CD4-positive, alpha-beta T cell treated with Interleukin-17A for 4 hours (primary cell): ENCODE measurements at regions not wholly inside any gene's neighbourhood (a gene's known extent, or its start where the extent isn't known, plus 50 kb on each side); places are given as distances from the start of the nearest gene placed in this dataset.

Experiments used
- DNase-seq: peaks from one replicate; pipeline ENCODE4 v3.0.0-alpha.2; 2020; ENCODE audit warnings: mixed read lengths

DNA sequence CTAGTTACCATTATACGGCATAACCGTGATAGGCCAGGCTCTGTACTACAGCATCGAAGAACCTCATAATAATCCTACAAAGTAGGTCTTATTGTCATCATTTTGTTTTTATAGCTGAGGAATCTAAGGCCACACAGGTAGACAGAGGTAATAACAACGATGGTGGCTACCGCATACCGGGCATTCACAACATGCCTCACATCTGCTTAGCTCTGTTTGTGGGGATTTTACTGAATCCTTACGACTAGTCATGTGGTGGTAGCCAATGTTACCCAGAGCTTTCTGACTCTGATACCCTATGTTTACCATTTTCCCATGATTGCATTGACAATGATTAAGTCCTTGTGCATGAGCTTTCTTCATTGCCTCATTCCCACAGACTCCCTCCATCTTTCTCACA, 269.4 kb downstream of the TCF7L2 start:
- DNase-seq, result no peak

DNA sequence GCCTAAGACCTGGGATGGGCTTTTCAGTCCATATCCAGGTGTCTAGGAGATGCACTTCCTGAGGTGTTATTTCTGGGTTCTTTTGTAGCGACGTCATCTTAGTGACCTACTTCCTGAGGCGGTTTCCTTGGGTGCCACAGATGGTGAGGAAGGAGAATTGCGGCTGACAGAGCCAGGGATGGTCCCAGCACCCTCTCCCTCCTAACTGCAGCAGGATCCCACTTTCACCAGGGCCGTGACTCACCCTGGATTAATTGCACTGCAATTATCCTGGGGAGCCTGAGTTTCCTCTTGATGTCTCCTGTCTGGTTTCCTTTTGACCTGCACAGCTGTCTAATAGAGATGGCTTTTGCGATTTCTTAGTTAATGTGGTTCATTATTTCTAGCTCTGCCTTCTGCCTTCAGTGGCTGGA, 271.7 kb downstream of the TCF7L2 start:
- no peak for DNase-seq

DNA sequence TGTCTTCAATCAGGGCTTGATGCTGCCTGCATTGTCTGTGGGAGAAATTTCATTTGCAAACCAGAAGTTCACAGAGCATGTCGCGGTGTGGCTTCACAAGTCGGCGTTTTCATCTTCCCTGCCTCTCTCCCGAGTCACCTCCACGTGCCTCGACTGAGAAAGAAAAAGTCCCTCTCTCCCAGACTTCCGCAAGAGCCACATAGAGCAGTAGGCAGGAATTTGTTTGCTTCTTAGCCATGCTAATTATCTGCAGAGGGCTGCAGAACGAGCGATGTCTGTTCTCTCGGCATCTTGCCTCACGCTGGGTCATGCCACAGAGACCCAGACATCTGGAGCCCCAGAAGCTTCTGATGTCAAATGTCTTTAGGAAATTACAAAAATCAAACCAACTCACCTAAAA, 272.2 kb downstream of the TCF7L2 start:
- no peak for DNase-seq

DNA sequence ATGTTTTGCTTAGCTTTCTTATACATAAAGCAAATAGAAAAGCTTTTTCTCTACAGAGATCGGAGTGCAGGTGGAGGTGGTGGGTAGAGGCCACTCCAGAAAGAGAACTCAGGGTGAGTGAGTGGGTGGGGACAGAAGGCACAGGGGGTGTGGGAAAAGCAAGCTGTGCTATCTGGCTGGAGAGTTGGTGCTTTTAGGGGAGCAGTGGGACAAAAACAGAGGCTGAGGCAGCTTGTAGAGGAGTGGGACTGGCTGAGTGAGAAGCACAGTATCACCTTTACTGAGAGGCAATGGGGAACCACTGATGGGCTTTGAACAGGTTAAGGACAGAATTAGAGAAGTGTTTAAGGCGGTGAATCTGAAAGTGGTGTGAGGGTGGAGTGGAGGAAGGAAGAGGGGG, 275.3 kb downstream of the TCF7L2 start:
- no peak for DNase-seq

DNA sequence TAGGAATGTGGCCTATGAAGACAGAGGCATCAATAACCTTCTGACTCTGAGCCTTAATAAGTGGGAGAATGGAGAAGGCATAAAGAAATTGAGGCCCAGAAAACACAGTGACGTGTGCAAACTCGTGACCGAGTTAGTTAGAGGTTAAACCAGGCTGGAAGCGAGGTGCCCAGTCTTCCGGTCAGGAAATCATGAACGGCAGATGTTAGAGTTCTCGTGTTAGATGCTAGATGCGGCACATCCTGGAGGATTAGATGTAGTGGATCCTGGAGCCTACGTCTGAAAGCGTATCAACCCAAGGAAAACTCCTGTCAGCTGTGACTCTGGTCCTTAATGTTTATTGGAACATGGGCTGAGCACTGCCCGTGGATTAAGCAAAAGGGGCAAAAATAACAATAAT, 275.9 kb downstream of the TCF7L2 start:
- DNase-seq, result no peak

DNA sequence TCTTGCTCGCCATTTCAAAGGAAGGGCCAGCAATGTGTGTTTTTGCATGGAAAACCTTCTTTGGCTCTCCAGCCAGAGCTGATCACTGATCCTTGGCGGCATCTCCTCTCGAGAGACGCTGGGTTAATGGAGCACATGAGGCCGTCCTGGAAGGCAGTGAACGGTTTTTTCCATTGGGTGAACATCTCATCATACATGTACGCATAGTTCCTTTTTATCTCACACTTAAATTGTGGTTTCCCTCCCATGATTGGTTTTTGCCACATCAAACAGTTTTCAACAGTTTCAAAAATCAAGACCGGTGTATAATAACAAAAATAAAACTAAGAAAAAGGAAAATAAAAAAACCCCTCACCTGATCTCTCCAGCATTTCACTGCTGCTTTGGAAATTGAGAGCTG, 276.4 kb downstream of the TCF7L2 start:
- DNase-seq, result no peak

DNA sequence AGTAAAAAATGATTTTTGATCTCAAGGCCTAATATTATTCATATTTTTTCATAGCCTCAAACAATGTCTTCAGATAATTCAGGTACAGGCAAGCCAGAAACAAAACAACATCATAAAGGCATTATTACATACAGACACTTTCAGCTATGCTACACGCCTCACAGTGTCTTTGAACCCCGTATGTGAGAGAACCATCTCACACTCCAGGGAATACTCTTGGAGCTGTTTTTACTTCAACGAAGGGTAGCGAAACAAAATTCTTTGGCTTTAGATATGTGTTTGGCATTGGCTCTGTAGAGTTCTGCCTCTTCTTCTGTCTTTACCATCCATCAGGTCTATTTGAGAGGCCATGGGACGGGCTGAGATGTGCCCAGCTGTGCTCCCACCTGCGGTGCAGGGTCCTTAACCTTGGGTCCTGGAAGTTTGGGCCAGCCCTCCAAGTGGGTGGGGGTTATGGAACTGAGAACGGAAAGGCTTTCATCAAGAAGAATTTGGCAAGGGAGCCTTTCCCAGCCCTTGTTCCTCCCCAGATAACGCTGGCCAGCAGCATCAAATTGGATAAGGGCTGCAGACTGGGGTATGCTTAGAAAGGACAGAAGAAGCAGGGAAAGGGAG, 276.9 kb downstream of the TCF7L2 start:
- no peak for DNase-seq

DNA sequence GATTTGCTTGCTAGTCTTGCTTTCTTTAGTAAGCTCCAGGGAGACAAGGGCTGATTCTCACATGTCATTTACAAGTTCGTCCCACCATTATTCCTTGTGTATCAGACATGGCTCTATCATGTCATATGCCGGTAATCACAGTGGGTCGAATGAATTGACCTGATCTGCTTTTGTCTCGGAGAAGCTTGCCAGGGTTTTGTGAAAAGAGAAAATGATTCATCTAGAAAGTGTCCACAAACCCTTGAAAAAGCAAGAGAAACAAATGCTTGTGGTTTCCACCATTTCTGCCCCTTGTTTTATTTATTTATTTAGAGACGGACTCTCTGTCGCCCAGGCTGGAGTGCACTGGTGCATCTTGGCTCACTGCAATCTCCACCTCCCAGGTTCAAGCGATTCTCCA, 278.5 kb downstream of the TCF7L2 start:
- no peak for DNase-seq

DNA sequence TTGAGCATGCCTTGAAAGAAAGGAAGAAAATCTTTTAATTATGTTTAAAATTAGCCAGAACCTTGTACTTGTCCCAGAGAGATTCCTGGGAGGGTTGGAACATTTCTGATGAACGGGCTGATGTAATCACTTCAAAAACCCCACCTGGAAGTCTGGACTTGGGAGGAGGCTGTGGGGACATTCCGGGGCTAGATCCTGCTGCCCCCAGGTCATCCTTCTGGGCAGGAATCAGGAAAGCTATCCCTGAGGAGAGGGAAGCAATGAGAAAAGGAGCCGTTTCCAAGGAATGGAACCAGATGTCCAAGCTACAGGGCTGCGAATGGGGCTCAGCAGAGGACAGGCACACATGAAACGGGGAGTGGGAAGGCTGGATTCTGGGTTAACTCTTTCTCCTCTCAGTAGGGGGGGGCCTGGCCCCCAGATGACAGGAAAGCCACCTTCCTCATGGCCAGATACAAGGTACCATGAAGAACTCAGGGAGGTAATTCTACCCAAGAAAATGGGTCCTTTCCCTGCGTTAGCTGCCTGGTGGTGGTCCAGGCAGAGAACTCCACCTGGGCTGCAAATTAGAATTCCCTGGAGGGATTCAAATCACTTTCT, 280.1 kb downstream of the TCF7L2 start:
- no peak for DNase-seq

DNA sequence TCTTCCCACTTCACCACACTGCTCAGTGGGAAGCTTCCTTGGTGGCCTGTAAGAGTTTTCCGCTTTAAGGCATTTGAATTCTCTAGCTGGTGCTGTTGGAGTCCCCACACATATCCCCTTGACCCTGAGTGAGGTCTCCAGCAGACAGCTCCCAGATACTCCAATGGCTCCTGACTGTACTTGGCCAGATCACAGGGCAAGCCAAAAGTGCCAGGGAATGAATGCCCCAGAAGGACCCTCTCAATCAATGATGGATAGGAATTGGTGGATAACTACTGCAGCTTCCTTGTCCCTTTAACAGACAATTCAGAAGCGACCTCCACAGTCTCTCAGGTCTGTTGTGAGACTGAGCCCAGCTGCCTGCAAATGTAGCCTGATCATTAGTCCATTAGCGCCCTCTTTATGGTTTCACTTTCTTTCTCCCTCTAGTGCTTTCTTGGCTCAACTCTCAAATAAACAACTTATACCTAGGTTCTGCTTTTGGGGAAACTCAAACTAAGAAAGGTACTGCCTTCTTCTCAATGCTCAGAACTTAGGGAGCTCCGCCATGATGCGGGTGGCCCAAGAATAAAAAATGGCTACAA, 283.0 kb downstream of the TCF7L2 start:
- no peak for DNase-seq

DNA sequence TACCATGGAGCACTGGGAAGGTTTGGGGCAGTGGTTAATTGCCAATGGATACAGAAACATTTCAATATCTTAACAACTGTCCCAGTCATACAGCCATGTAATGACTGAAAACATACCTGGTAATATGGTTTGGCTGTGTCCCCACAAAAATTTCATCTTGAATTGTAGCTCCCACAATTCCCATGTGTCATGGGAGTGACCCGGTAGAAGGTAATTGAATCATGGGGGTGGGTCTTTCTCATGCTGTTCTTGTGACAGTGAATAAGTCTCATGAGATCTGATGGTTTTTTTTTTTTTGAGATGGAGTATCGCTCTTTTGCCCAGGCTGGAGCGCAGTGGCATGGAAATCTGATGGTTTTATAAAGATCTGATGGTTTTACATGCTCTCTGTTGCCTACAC, 284.4 kb downstream of the TCF7L2 start:
- no peak for DNase-seq

DNA sequence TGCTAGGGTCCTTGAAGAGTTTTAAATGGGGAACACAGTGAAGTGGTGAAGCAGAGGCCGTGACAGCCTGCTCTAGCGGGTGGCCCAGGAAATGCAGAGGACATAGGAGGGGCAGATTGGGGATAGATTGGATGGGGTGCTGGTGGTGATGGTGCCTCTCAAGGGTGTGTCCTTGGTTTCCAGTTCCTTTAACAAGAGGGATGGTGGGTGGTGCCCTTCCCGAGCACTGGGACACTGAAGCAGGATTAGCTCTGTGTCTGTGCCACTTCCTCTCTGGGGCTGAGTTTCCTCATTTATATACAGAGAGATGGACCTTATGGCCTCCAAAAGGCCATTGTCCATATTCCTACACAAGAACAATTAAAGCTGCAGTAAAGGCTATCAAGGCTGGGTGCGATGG, 285.5 kb downstream of the TCF7L2 start:
- no peak for DNase-seq

DNA sequence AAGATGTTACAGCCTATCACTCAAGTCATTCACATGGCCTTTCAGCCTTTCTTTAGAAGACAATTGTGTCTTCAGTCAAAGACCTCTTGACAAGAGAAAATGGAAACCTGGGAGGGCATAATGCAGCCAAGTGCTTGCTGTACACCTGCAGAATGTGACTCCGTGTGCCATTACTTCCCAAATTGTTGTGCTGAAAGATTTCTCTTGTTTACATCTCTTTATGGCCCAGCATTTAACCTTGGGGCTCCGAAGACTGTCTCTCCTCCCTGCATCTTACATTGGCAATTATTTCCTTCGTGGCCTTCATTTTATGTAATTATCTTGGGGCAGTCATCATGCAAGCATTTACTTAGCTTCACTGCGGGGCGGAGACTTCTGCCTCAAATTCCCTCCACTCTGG, 287.0 kb downstream of the TCF7L2 start:
- no peak for DNase-seq

DNA sequence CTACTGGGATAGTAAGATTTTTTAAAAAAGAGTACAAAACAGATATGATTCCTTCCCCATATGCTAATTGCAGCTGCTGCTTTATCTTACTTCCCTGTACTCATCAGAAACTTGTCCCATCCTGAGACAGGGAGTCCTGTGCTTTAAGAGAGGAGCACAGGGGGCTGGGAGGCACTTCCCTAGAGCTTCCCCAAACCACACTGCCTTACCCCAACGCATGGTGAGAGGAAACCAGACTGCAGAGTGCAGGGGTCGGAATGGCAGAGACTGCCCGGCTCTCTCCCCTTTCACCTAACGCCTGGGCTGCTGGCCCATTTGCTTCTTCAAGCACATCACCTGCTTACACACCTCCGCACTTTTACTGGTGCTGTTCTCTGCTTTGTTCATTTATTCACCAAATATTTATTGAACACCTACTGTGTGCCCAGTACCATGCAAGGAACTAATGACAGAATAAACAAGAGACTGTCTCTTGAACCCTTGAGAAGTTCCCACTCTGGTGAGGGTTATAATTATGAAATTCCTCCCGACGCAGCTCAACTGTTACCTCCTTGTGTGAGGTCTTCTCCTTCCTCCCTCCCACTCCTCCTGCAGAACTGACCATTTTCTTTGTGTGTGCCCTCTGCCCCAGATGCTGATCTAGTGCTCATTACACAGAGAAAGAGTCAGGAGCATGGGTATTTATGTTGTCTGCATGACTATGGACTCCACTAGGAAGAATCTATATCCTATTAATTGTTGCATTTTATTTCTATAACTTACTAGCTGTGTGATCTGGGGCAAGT, 289.7 kb downstream of the TCF7L2 start:
- no peak for DNase-seq

DNA sequence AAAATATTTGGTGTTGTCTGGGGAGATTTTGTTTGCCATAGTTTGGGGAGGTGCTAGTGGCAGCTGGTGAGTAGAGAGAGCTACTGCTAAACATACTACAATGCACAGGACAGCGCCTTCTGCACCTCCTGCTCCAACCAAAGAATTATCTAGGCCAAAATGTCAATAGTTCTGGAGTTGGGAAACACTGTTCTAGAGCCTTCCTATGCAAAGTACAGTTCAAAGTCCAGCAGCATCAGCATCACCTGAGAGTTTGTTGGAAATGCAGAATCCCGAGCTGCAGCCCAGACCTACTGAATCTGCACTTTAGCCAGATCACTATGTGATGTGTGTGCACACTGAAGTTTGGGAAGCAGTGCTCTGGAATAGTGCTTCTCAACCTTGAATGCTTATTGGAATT, 290.7 kb downstream of the TCF7L2 start:
- DNase-seq, result no peak

DNA sequence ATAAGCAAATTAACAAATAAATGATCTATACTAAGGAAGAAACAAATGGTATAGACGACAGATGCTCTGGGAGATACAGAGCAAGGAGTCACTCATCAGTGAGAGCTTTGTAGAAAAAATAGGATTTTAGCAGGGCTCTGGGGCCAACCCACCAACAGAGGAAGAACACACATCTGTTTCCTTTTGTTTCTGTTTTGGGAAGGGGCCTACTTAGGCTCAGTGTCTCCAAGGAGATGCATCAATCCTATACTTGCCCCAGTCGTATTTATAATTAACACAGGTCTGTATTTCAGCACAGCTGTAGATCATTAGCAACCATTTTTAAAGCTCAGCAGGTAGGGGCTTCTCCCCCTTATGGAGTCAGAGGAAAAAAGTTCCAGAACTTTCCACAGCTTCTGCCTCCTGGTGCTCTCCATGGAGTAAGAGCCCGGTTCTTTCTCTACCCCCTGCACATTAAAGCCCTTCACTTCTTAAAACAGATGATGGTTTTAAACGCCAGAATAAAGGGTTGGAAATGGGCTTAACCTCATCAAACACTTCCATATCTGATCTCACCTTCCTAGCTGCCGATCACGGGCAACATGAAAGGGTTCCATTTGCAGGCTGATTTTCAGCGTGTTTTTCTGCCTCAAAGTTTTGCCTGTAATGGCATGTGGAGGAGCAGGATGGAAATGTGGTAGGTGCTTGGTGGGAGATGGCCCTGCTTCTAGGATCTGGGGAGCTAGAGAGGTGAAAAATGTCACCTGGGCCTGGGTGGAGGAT, 291.7 kb downstream of the TCF7L2 start:
- no peak for DNase-seq

DNA sequence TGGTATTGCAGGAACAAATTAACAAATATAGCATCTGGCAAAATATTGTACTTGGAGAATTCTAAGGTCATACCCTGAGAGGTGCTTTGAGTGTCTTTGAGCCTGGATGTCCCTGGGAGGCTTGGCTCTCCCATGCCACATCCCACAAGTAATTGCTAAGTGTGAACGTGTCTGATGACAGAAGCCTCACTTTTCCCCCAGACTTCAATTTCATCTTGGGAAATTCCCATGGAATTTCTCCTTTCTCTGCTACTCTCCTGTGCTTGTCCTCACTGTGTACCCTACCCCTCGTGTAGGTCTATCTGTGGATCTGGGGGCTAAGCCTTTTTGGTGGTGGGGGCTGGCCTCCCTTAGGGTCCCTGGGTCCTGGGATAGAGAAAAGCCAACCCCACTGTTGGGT, 293.3 kb downstream of the TCF7L2 start:
- no peak for DNase-seq

DNA sequence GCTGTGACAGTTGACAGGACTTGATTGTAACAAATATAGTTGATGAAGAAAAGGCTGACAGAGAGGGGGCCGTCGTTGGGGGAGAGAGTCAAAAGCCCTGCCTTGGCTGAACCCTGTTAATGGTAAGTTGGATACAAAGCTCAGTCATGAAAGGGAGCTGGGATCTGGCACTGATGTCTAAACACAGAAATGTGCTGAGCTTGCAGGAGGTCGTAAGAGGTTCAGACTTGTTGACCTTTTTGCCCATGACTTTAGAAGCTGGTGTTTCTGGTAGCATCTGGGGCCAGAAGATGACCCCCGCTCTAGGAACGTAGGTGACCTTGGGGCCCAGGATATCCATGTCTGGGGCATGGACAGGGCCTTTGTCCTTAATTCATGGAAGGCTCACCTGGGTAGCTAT, 294.7 kb downstream of the TCF7L2 start:
- no peak for DNase-seq

DNA sequence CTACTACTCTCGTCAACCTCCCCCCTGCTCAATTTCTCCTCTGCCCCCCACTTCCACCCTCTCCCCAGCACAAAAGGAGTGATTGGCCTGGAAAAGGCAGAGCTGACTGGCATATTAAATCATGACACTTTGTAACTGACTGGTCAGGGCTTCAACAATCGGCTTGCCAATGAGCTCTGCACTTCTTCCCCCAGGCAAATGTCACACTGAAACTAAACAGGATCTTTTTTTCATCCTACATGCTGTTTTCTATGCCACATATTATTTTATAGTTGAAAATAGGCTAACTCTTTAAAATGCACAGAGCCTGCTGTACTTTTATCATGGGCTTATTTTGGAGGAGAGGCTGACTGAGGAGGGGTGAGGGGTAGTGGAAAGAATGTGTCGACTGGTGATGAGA, 295.2 kb downstream of the TCF7L2 start:
- DNase-seq, result no peak

DNA sequence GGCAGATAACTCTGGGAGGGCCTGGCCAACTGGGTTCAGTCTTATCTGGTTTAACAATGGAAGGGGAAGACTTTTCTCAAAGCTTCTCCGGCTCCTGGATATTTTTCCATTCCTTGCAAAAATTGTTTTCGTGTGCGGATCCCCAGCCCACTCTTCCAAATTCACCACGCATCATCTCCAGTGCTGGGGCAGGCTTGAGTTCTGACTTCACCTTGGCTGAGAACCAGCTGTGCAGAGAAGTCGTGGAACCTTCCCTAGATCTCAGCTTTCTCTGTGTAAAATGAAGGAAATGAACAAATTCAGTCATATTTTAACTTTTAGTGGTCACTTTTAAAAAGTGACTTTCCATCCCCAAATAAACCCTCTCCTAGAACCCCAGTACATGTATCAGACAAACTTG, 297.0 kb downstream of the TCF7L2 start:
- no peak for DNase-seq

DNA sequence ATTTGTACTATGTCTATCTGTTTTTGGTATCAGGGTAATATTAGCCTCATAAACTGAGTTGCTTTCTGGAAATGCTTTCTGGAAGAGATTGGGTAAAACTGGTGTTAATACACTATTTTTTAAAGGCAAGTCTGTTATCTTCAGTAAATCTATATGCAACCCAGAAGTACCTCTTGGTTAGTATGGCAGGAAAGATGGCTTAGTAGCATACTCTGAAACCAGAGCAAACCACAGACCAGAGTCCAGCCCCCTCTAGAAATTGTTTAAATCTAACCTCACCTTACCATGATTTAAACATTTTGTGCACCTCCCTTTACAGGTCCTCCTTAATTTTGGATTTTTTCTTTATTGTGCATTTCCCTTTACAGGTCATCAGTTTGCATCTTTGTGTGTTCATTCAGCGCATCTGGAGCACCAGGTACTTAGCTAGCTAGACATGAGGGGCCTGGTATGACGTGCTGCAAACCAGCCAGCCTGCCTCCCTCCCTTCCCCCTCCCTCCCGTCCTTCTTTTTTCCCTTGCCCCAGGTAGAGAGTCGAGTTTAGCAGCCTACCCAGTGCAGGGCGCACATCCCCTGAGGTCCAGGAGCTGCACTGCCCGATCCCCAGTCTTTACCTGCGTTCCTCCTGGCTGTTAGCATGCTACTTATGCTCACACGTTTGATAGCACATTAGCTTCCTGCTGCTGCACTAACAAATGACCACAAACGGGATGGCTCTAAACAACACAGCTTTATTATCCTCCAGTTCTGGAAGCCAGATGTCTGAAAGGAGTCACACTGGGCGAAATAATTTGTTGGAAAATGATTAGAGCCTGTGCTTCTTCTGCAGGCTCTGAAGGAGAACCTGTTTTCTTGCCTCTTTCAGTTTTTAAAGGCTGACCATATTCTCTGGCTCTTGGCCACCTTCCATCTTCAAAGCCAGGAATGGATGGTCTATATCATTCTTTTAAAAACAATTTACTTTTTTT, 299.9 kb upstream of the HABP2 start:
- DNase-seq, result no peak

DNA sequence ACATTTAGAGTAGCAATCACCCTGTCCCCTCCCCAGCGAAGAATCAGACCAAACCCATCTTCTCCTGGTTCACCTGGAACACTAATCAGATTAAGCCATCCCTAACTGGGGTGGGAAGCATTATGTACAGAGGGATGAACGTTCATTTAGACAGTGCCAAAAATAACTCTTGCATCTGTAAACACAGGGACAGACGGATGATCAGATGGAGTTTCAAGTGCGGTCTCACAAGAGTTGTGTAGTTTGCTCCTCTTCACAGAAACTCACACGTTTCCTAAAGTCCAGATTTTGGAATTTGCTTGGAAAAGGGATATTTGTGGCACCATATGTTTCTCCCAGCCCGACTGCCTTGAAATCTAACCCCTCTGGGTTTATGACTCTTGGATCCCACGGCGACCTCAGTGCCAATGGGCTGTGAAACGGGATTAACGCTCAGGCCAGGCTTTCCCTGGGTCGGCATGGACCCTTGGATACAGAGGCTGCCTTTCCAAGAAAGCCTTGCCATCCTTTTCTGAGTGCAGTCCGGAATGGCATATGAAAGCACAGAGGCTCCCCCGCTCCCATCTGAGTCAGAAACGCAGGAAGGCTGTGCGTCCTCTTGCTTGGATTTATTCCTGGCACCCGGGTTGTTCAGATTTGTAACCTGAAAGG, 293.2 kb upstream of the HABP2 start:
- DNase-seq, result no peak
